Neural cell (in vitro differentiated cells): ENCODE measurements at regions not wholly inside any gene's neighbourhood (a gene's known extent, or its start where the extent isn't known, plus 50 kb on each side); places are given as distances from the start of the nearest gene placed in this dataset.

ENCODE experiments used
- CTCF ChIP-seq: fragments of 450-650 bp; IDR thresholded peaks from 2 replicates; pipeline ENCODE4 v1.5.1; 2014; ENCODE audit warnings: antibody characterized with exemption, mild to moderate bottlenecking, moderate library complexity; ENCODE audit not compliant: poor library complexity, severe bottlenecking
- EP300 ChIP-seq: fragments of 450-650 bp; conservative IDR thresholded peaks from 2 replicates; pipeline ENCODE4 v1.6.1; 2014; ENCODE audit warnings: antibody characterized with exemption, mild to moderate bottlenecking, moderate library complexity; ENCODE audit not compliant: poor library complexity, severe bottlenecking
- EZH2 ChIP-seq: fragments of 200-600, 300-800 bp; shearing (Covaris generic), sonication (generic); IDR thresholded peaks from 2 replicates; pipeline ENCODE4 v1.6.1; 2014; ENCODE audit warnings: antibody characterized with exemption, low read length, borderline replicate concordance, mild to moderate bottlenecking; ENCODE audit not compliant: insufficient read depth, poor library complexity, severe bottlenecking
- MXI1 ChIP-seq: fragments of 450-650 bp; conservative IDR thresholded peaks from 2 replicates; pipeline ENCODE4 v1.6.1; 2014; ENCODE audit warnings: antibody characterized with exemption, mild to moderate bottlenecking; ENCODE audit not compliant: poor library complexity, severe bottlenecking
- POLR2AphosphoS5 ChIP-seq: IDR thresholded peaks from 2 replicates; pipeline ENCODE4 v1.6.1; 2012
- RAD21 ChIP-seq: fragments of 450-650 bp; conservative IDR thresholded peaks from 2 replicates; pipeline ENCODE4 v1.6.1; 2014; ENCODE audit warnings: antibody characterized with exemption, mild to moderate bottlenecking, moderate library complexity
- REST ChIP-seq: IDR thresholded peaks from 2 replicates; pipeline ENCODE4 v1.6.1; 2012; ENCODE audit warnings: borderline replicate concordance
- TAF1 ChIP-seq: IDR thresholded peaks from 2 replicates; pipeline ENCODE4 v1.6.1; 2012; ENCODE audit warnings: low read depth

- TF ChIP-seq EZH2, result no peak
- no peak for TF ChIP-seq CTCF
- TF ChIP-seq MXI1, result no peak
- no peak for TF ChIP-seq EP300
- no peak for TF ChIP-seq TAF1
- no peak for TF ChIP-seq RAD21
- TF ChIP-seq POLR2AphosphoS5, result no peak
- TF ChIP-seq REST, result no peak
Observed at GRCh38 chr10:120406376-120406775, 50.7 kb upstream of the PLPP4 start.
